Stomach (tissue), 8 donors: ENCODE measurements at regions not wholly inside any gene's neighbourhood (a gene's known extent, or its start where the extent isn't known, plus 50 kb on each side); places are given as distances from the start of the nearest gene placed in this dataset.

Experiments used
- DNase-seq, 2 donors: peaks; one replicate each; pipeline versions ENCODE4 v3.0.0 to v3.0.0-alpha.2; 2013 to 2019
- H3K27ac ChIP-seq, 5 donors: fragments of 200-600 bp in 4 of 5; sonication (generic) in 4 of 5; one replicate each; pipeline ENCODE4 v1.5.1; 2013 to 2019; ENCODE audit warnings: mild to moderate bottlenecking in 1 of 5, moderate library complexity in 1 of 5
- H3K27me3 ChIP-seq, 3 donors: fragments of 200-600 bp; sonication (generic); one replicate each; pipeline ENCODE4 v1.5.1; 2017 to 2019; ENCODE audit warnings: mixed run types in 1 of 3
- H3K36me3 ChIP-seq, 4 donors: fragments of 200-600 bp; sonication (generic); 1 replicate in 3 of 4; 2 replicates in 1 of 4; pipeline ENCODE4 v1.5.1; 2016 to 2019
- H3K4me1 ChIP-seq, 4 donors: fragments of 200-600 bp; sonication (generic); one replicate each; pipeline ENCODE4 v1.5.1; 2016 to 2019
- H3K4me3 ChIP-seq, 4 donors: fragments of 200-600 bp; sonication (generic) in 3 of 4; one replicate each; pipeline ENCODE4 v1.5.1; 2016 to 2019; ENCODE audit warnings: mild to moderate bottlenecking in 1 of 4
- H3K9me3 ChIP-seq, 4 donors: fragments of 200-600 bp; sonication (generic); one replicate each; pipeline ENCODE4 v1.5.1; 2016 to 2019
- EP300 ChIP-seq: sonication (generic); formaldehyde crosslinking; IDR thresholded peaks from one replicate; pipeline ENCODE4 v1.6.1; 2017; ENCODE audit warnings: antibody characterized with exemption
- POLR2A ChIP-seq, 4 donors: fragments of 450-650 bp; IDR thresholded peaks; one replicate each; pipeline ENCODE4 v1.6.1; 2016; ENCODE audit warnings: antibody characterized with exemption in 4 of 4, control low read depth in 2 of 4, mild to moderate bottlenecking in 1 of 4, moderate library complexity in 1 of 4
- POLR2AphosphoS5 ChIP-seq, 3 donors: sonication (generic); formaldehyde crosslinking; IDR thresholded peaks; one replicate each; pipeline ENCODE4 v1.6.1; 2016; ENCODE audit warnings: antibody characterized with exemption in 3 of 3
- WGBS, 5 donors: extraction: QIAGEN DNeasy Blood & Tissue Kit in 3 of 5; methylation state at CpG; one replicate each; pipeline versions ENCODE4 v1.1.5 to v1.1.7; 2013 to 2018; 5-methylcytosine and 5-hydroxymethylcytosine counted together
- intact Hi-C: fragments of 100-400 bp; cut with DNase I; formaldehyde crosslinking; loops from one replicate; pipeline ENCODE4 v1.15.1; 2023; ENCODE audit warnings: low total_unique reads
- TF ChIP-seq, protein P1 (sequence below), 7 experiments: fragments of 450-650 bp in 4 of 7; fragments of 200-600 bp in 3 of 7; sonication (generic) in 3 of 7; IDR thresholded peaks; one replicate each; pipeline ENCODE4 v1.5.1; 2016 to 2019; ENCODE audit warnings: antibody characterized with exemption in 7 of 7, control low read depth in 2 of 7, mild to moderate bottlenecking in 1 of 7
- donor health status: healthy with polysubstance abuse.
- donor health status: Bipolar disorder and iron deficiency.
- donor health status: healthy.

DNA sequence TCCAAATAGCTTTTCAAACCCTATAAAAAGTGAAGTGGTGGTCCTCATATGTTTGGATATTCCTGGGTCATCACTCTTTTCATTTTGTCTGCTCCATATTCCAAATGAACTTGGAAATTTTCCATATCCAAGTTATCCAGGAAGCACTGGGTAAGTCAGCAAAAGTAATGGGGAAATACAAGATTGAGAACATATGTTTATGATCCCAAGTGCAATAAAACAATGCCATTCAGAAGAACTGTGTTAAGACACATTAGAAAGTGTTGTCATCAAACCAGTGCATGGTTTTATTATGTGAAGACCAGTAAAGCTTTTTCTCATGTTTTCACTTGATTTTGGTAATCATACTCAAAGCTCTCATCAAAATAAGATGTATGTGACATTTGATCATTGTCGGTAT, 363.4 kb downstream of the RPRM start:
- TF ChIP-seq, protein P1, sequence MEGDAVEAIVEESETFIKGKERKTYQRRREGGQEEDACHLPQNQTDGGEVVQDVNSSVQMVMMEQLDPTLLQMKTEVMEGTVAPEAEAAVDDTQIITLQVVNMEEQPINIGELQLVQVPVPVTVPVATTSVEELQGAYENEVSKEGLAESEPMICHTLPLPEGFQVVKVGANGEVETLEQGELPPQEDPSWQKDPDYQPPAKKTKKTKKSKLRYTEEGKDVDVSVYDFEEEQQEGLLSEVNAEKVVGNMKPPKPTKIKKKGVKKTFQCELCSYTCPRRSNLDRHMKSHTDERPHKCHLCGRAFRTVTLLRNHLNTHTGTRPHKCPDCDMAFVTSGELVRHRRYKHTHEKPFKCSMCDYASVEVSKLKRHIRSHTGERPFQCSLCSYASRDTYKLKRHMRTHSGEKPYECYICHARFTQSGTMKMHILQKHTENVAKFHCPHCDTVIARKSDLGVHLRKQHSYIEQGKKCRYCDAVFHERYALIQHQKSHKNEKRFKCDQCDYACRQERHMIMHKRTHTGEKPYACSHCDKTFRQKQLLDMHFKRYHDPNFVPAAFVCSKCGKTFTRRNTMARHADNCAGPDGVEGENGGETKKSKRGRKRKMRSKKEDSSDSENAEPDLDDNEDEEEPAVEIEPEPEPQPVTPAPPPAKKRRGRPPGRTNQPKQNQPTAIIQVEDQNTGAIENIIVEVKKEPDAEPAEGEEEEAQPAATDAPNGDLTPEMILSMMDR (IDR thresholded peaks at IDR 0.05) = no peak
- TF ChIP-seq POLR2AphosphoS5 (IDR thresholded peaks at IDR 0.05) = no peak
- TF ChIP-seq EP300 = no peak
- no peak for TF ChIP-seq POLR2A (IDR thresholded peaks at IDR 0.05)
- Histone ChIP-seq H3K36me3 (no peaks in the 10 kb centered on the region), H3K4me1 (no peaks in the 10 kb centered on the region), H3K9me3 (no peaks in the 10 kb centered on the region), H3K27ac (no peak overlapping the region), H3K4me3 (no peak overlapping the region), H3K27me3 (no peaks in the 10 kb centered on the region)
- DNase-seq = no peak
- intact Hi-C loops = no loop called here
- WGBS, 5 donors = 88 to 100% (median 96%) methylated on average over 1 of the region's 1 CpG

- Histone ChIP-seq H3K9me3 (no peaks in the 10 kb centered on the region), H3K4me3 (no peak overlapping the region), H3K36me3 (no peaks in the 10 kb centered on the region), H3K4me1 (no peaks in the 10 kb centered on the region), H3K27ac (no peak overlapping the region), H3K27me3 (no peaks in the 10 kb centered on the region)
- WGBS, 5 donors = 62 to 78% (median 73%) methylated on average over 4 of the region's 4 CpGs
- TF ChIP-seq POLR2AphosphoS5 (IDR thresholded peaks at IDR 0.05) (no peak), POLR2A (IDR thresholded peaks at IDR 0.05) (no peak), EP300 (no peak)
- TF ChIP-seq, protein P1 (IDR thresholded peaks at IDR 0.05) = no peak
- intact Hi-C loops = no loop called here
- no peak for DNase-seq
These were observed 368.1 kb downstream of the RPRM start for GRCh38 chr2:153110486-153110885.

DNA sequence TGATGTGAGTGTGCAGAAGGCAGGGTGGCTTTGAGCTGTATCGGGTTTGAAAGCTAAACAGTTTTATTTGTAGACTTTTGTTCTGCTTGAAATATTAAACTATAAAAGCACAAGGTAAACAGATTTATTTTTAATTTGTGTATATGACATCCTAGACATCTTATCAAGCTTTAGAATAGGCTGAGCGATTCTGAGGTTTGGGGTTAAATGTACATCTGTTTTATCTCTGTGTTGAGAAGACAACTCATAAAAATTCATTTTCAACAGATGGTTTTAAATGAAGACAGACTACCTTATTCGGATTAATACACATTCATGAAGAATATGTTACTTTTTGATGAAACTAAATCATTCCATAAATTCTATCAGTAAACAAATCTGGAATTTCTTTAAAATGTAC, 368.8 kb downstream of the RPRM start:
- WGBS, 5 donors = 73 to 77% (median 74%) methylated on average over 3 of the region's 3 CpGs
- TF ChIP-seq POLR2AphosphoS5 (IDR thresholded peaks at IDR 0.05) (no peak), POLR2A (IDR thresholded peaks at IDR 0.05) (no peak), EP300 (no peak)
- TF ChIP-seq, protein P1 (IDR thresholded peaks at IDR 0.05) = no peak
- intact Hi-C loops = no loop called here
- no peaks in the 10 kb centered on the region for H3K27me3 ChIP-seq
- no peak for DNase-seq
- no peaks in the 10 kb centered on the region for H3K9me3 ChIP-seq
- no peaks in the 10 kb centered on the region for H3K4me1 ChIP-seq
- no peaks in the 10 kb centered on the region for H3K36me3 ChIP-seq
- H3K4me3 ChIP-seq = no peak overlapping the region
- H3K27ac ChIP-seq = no peak overlapping the region

GRCh38 chr2:153106802-153107477, 371.6 kb downstream of the RPRM start:
- Histone ChIP-seq H3K9me3 (no peaks in the 10 kb centered on the region), H3K4me3 (no peak overlapping the region), H3K36me3 (no peaks in the 10 kb centered on the region), H3K27me3 (no peaks in the 10 kb centered on the region), H3K4me1 (no peaks in the 10 kb centered on the region), H3K27ac (no peak overlapping the region)
- TF ChIP-seq POLR2A (IDR thresholded peaks at IDR 0.05) = no peak
- TF ChIP-seq EP300 = no peak
- TF ChIP-seq, protein P1 (IDR thresholded peaks at IDR 0.05) = no peak
- no peak for TF ChIP-seq POLR2AphosphoS5 (IDR thresholded peaks at IDR 0.05)
- intact Hi-C loops = no loop called here
- DNase-seq = no peak
- 78 to 88% (median 82%) methylated on average over 1 of the region's 1 CpG for whole genome bisulfite sequencing, 5 donors
